Panc1 (cell line): ENCODE measurements at regions not wholly inside any gene's neighbourhood (a gene's known extent, or its start where the extent isn't known, plus 50 kb on each side); places are given as distances from the start of the nearest gene placed in this dataset.
"Not testable (repeated sequence)": the region's sequence is repeated elsewhere in the genome, so short reads cannot be mapped to it uniquely, and the experiment has no call there.

Source experiments
- ATAC-seq: fragments of 200-7000 bp; cut with Tn5 transposase; 2 replicates; pipeline ENCODE4 v1.9.1; 2020; ENCODE audit warnings: mild to moderate bottlenecking, moderate library complexity
- BruUV-seq: library from RNA; stranded (reverse); fragments of 400-500 nt; replicated peaks from 2 replicates; lab custom pipeline; 2021; lab: Mats Ljungman, UMichigan
- CTCF ChIA-PET: fragments of 300-600 bp; sonication (Branson Sonifier 250); formaldehyde crosslinking; loops from one replicate; lab custom pipeline; 2022; ENCODE audit warnings: antibody characterized with exemption; lab: Charles Lee
- POLR2A ChIA-PET: fragments of 300-600 bp; sonication (Branson Sonifier 250); formaldehyde crosslinking; loops from one replicate; lab custom pipeline; 2022; ENCODE audit warnings: antibody characterized with exemption; lab: Charles Lee
- DNase-seq: peaks from one replicate; pipeline ENCODE4 v3.0.0-alpha.2; 2010; ENCODE audit warnings: low read depth, low spot score
- H3K27ac ChIP-seq: 2 replicates; pipeline ENCODE4 v1.5.1; 2011; ENCODE audit warnings: mild to moderate bottlenecking, low read length, inconsistent platforms
- H3K27me3 ChIP-seq: fragments of 200-500 bp; sonication (Bioruptor generic); 2 replicates; pipeline ENCODE4 v1.6.0; 2014; ENCODE audit warnings: low read length, inconsistent platforms; ENCODE audit not compliant: control insufficient read depth, insufficient read depth
- H3K36me3 ChIP-seq: fragments of 200-500 bp; sonication (Bioruptor generic); 2 replicates; pipeline ENCODE4 v1.5.1; 2014; ENCODE audit warnings: inconsistent platforms, mild to moderate bottlenecking, low read length, moderate library complexity; ENCODE audit not compliant: control insufficient read depth, insufficient read depth
- H3K4me1 ChIP-seq: 2 replicates; pipeline ENCODE4 v1.5.1; 2011; ENCODE audit warnings: inconsistent platforms, mild to moderate bottlenecking, low read length, moderate library complexity; ENCODE audit not compliant: control insufficient read depth, insufficient read depth
- H3K4me3 ChIP-seq, 2 experiments: 2 replicates each; pipeline ENCODE4 v1.5.1; 2011 to 2012; ENCODE audit warnings: low read depth in 2 of 2, low read length in 2 of 2, mild to moderate bottlenecking in 2 of 2, inconsistent platforms in 1 of 2, moderate library complexity in 1 of 2
- H3K9me3 ChIP-seq: fragments of 200-500 bp; sonication (Bioruptor generic); 2 replicates; pipeline ENCODE4 v1.5.1; 2014; ENCODE audit warnings: low read depth, mild to moderate bottlenecking, inconsistent platforms, low read length, moderate library complexity; ENCODE audit not compliant: control insufficient read depth, insufficient read depth
- CTCF ChIP-seq: fragments of 450-650 bp; IDR thresholded peaks from 2 replicates; pipeline ENCODE4 v1.5.1; 2017; ENCODE audit warnings: mild to moderate bottlenecking
- POLR2AphosphoS5 ChIP-seq: IDR thresholded peaks from 2 replicates; pipeline ENCODE4 v1.6.1; 2012; ENCODE audit warnings: mild to moderate bottlenecking, low read depth, low read length, moderate library complexity
- REST ChIP-seq, 2 experiments: IDR thresholded peaks; 2 replicates each; pipeline ENCODE4 v1.6.1; 2011 to 2012; ENCODE audit warnings: low read depth in 2 of 2, control low read depth in 1 of 2, low read length in 1 of 2, mild to moderate bottlenecking in 1 of 2, moderate library complexity in 1 of 2; ENCODE audit not compliant: insufficient read depth in 1 of 2
- SIN3A ChIP-seq: IDR thresholded peaks from 2 replicates; pipeline ENCODE4 v1.6.1; 2012; ENCODE audit warnings: low read depth, mild to moderate bottlenecking, low read length, moderate library complexity, borderline replicate concordance; ENCODE audit not compliant: insufficient read depth
- TCF7L2 ChIP-seq: IDR thresholded peaks from 2 replicates; pipeline ENCODE4 v1.6.1; 2011; ENCODE audit warnings: mild to moderate bottlenecking, low read depth, low read length, inconsistent platforms
- in situ Hi-C: cut with HindIII; loops from 2 replicates; pipeline ENCODE4 v1.10.0; 2016; ENCODE audit warnings: low sequenced_read_pairs, low pct_unique_long_range_greater_than_20kb
- intact Hi-C: fragments of 100-400 bp; cut with micrococcal nuclease; formaldehyde crosslinking; loops from one replicate; pipeline ENCODE4 v1.10.0; 2022; ENCODE audit not compliant: unreplicated experiment

- POLR2A ChIA-PET: no interaction called here
- ATAC-seq: no peak
- CTCF ChIA-PET: no interaction called here
- Histone ChIP-seq H3K9me3 (no peaks in the 10 kb centered on the region), H3K36me3 (no peaks in the 10 kb centered on the region; the same call in 1 of the 2 replicates), H3K4me3 (no peak overlapping the region), H3K27me3 (no peaks in the 10 kb centered on the region), H3K27ac (no peak overlapping the region), H3K4me1 (no peaks in the 10 kb centered on the region)
- no peak for TF ChIP-seq SIN3A
- TF ChIP-seq TCF7L2: no peak
- no peak for TF ChIP-seq CTCF
- no peak for TF ChIP-seq POLR2AphosphoS5
- no peak for TF ChIP-seq REST (IDR thresholded peaks at IDR 0.05; ENCODE audit: insufficient read depth in 1 of 2, low read depth in 2 of 2, low read length in 1 of 2)
- no peak for DNase-seq
- intact Hi-C loops: no loop called here
- in situ Hi-C loops: no loop called here
- no TSS peak for BruUV-seq
Measured at GRCh38 chr3:106485802-106486201, 617.0 kb upstream of the CBLB start.

- CTCF ChIA-PET, DNase-seq, H3K4me1 ChIP-seq, in situ Hi-C loops, H3K9me3 ChIP-seq, H3K4me3 ChIP-seq, BruUV-seq, intact Hi-C loops, POLR2A ChIA-PET, H3K36me3 ChIP-seq, H3K27ac ChIP-seq, ATAC-seq, H3K27me3 ChIP-seq: not testable (repeated sequence)
Measured at GRCh38 chr3:106486945-106487639, 618.3 kb upstream of the CBLB start.

- H3K4me3 ChIP-seq: no peak overlapping the region
- no peaks in the 10 kb centered on the region for H3K36me3 ChIP-seq
- H3K27ac ChIP-seq: no peak overlapping the region
- in situ Hi-C loops (no loop called here), intact Hi-C loops (no loop called here)
- no peaks in the 10 kb centered on the region for H3K4me1 ChIP-seq
- no peaks in the 10 kb centered on the region for H3K27me3 ChIP-seq
- no TSS peak for BruUV-seq
- TF ChIP-seq SIN3A (no peak), TCF7L2 (no peak), REST (IDR thresholded peaks at IDR 0.05; ENCODE audit: insufficient read depth in 1 of 2, low read depth in 2 of 2, low read length in 1 of 2) (no peak), POLR2AphosphoS5 (no peak), CTCF (no peak)
- POLR2A ChIA-PET: no interaction called here
- DNase-seq: no peak
- CTCF ChIA-PET: no interaction called here
- ATAC-seq: no peak
- H3K9me3 ChIP-seq: no peaks in the 10 kb centered on the region
Measured at GRCh38 chr3:106488331-106488730, 619.5 kb upstream of the CBLB start.
